ENCODE measurements at regions not wholly inside any gene's neighbourhood (a gene's known extent, or its start where the extent isn't known, plus 50 kb on each side); places are given as distances from the start of the nearest gene placed in this dataset.

GRCh38 chr4:176478076-176478475 is 158.3 kb downstream of the SPCS3 start (continued):
- TF ChIP-seq ZBTB10 (tag by site-specific recombination; IDR thresholded peaks at IDR 0.05) (no peak), FEZF1 (tag by site-specific recombination; IDR thresholded peaks at IDR 0.05) (no peak), ZNF548 (tag by site-specific recombination; IDR thresholded peaks at IDR 0.05) (no peak), ZNF292 (tag by site-specific recombination; IDR thresholded peaks at IDR 0.05; ENCODE audit: borderline replicate concordance, low read depth) (no peak), ZBTB17 (tag by site-specific recombination; IDR thresholded peaks at IDR 0.05) (no peak)

DNA sequence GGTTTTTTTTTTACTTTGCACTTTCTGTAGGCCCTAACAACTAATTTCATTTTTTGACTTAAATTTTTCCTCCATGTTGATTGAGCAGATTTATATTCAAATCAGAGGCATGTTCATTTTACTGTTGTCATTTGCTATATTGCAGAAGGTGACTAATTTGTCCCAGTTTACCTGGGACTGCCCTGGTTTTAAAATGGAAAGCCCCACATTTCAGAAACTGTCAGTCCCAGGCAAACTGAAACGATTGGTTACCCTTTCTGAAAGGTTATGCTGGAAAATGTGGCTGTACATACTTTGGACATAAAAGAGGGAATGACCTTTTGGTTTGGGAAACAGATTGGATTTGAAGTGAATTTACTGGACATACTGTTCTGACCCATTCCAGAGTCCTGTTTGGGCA is 160.0 kb downstream of the SPCS3 start:
- no peaks in the 10 kb centered on the region for H3K9me3 ChIP-seq (ENCODE audit: control insufficient read depth, insufficient read depth, low read depth, low read length)
- H3K27ac ChIP-seq (ENCODE audit: extremely low read depth, low read depth, low read length) = no peak overlapping the region
- H3K4me3 ChIP-seq (ENCODE audit: low read depth, low read length) = no peak overlapping the region
- no peaks in the 10 kb centered on the region for H3K4me1 ChIP-seq (ENCODE audit: control insufficient read depth, insufficient read depth, low read length)
- TF ChIP-seq ZNF580 (tag by site-specific recombination; IDR thresholded peaks at IDR 0.05) (no peak), ZNF701 (tag by site-specific recombination; IDR thresholded peaks at IDR 0.05) (no peak), ZNF521 (tag by site-specific recombination; IDR thresholded peaks at IDR 0.05) (no peak)
- TF ChIP-seq, protein P1, sequence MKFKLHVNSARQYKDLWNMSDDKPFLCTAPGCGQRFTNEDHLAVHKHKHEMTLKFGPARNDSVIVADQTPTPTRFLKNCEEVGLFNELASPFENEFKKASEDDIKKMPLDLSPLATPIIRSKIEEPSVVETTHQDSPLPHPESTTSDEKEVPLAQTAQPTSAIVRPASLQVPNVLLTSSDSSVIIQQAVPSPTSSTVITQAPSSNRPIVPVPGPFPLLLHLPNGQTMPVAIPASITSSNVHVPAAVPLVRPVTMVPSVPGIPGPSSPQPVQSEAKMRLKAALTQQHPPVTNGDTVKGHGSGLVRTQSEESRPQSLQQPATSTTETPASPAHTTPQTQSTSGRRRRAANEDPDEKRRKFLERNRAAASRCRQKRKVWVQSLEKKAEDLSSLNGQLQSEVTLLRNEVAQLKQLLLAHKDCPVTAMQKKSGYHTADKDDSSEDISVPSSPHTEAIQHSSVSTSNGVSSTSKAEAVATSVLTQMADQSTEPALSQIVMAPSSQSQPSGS (tag by site-specific recombination; IDR thresholded peaks at IDR 0.05; ENCODE audit: low read depth) = no peak
- no peaks in the 10 kb centered on the region for H3K36me3 ChIP-seq (ENCODE audit: control insufficient read depth in 2 of 2, insufficient read depth in 1 of 2, low read length in 2 of 2)
- POLR2A ChIA-PET = no interaction called here
- CTCF ChIA-PET = interaction anchor here (0.7 kb wide), 2 partner anchors 463 to 770 kb away, joined by 3 read pairs; no protein-coding TSS in a partner anchor

DNA sequence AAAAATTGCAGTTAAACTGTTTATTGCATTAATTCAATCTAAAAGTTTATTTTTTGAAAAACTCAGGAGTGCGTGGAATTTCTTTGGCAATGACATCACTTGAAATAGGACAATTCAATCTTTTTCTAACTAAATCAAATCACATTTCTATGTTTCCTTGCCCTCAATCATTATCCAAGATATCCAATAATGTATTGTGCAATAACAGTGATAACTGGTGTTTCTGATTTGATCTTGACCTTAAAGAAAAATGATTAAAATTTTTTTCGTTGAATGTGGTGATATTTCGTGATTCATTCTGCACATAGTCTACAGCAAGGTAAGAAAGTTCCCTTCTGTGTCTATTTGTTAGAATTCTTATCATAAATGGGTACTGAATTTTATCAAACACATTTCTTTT is 163.2 kb downstream of the SPCS3 start:
- TF ChIP-seq ZNF239 (tag by site-specific recombination; IDR thresholded peaks at IDR 0.05) = no peak
- TF ChIP-seq KLF8 (tag by site-specific recombination; IDR thresholded peaks at IDR 0.05) = no peak
- no peak for TF ChIP-seq ZNF350 (tag by site-specific recombination; IDR thresholded peaks at IDR 0.05)
- TF ChIP-seq ZNF600 (tag by site-specific recombination; IDR thresholded peaks at IDR 0.05) = no peak
- POLR2A ChIA-PET = no interaction called here
- Histone ChIP-seq H3K4me3 (ENCODE audit: low read depth, low read length) (no peak overlapping the region), H3K27ac (ENCODE audit: extremely low read depth, low read depth, low read length) (no peak overlapping the region), H3K36me3 (ENCODE audit: control insufficient read depth in 2 of 2, insufficient read depth in 1 of 2, low read length in 2 of 2) (no peaks in the 10 kb centered on the region), H3K9me3 (ENCODE audit: control insufficient read depth, insufficient read depth, low read depth, low read length) (no peaks in the 10 kb centered on the region), H3K4me1 (ENCODE audit: control insufficient read depth, insufficient read depth, low read length) (no peaks in the 10 kb centered on the region)
- CTCF ChIA-PET = no interaction called here

- Histone ChIP-seq H3K27ac (ENCODE audit: extremely low read depth, low read depth, low read length) (no peak overlapping the region), H3K4me3 (ENCODE audit: low read depth, low read length) (no peak overlapping the region), H3K36me3 (ENCODE audit: control insufficient read depth in 2 of 2, insufficient read depth in 1 of 2, low read length in 2 of 2) (no peaks in the 10 kb centered on the region), H3K4me1 (ENCODE audit: control insufficient read depth, insufficient read depth, low read length) (no peaks in the 10 kb centered on the region), H3K9me3 (ENCODE audit: control insufficient read depth, insufficient read depth, low read depth, low read length) (no peaks in the 10 kb centered on the region)
- ChIA-PET CTCF (no interaction called here), POLR2A (no interaction called here)
- no peak for TF ChIP-seq ZNF146 (tag by site-specific recombination; IDR thresholded peaks at IDR 0.05)
- no peak for TF ChIP-seq ZNF202 (tag by site-specific recombination; IDR thresholded peaks at IDR 0.05; ENCODE audit: borderline replicate concordance)
- no peak for TF ChIP-seq ZSCAN18 (tag by site-specific recombination; IDR thresholded peaks at IDR 0.05)
- no peak for TF ChIP-seq TRIM28 (IDR thresholded peaks at IDR 0.05; ENCODE audit: borderline replicate concordance, low read length)
- TF ChIP-seq INSM2 (tag by site-specific recombination; IDR thresholded peaks at IDR 0.05) = no peak
- no peak for TF ChIP-seq ZNF76 (tag by site-specific recombination; IDR thresholded peaks at IDR 0.05; ENCODE audit: borderline replicate concordance, low read depth)
- TF ChIP-seq ZBTB20 (tag by site-specific recombination; IDR thresholded peaks at IDR 0.05) = no peak
- TF ChIP-seq, protein P2, sequence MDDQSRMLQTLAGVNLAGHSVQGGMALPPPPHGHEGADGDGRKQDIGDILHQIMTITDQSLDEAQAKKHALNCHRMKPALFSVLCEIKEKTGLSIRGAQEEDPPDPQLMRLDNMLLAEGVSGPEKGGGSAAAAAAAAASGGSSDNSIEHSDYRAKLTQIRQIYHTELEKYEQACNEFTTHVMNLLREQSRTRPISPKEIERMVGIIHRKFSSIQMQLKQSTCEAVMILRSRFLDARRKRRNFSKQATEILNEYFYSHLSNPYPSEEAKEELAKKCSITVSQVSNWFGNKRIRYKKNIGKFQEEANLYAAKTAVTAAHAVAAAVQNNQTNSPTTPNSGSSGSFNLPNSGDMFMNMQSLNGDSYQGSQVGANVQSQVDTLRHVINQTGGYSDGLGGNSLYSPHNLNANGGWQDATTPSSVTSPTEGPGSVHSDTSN (CRISPR knock-in tag; IDR thresholded peaks at IDR 0.05) = no peak
- no peak for TF ChIP-seq ZNF416 (tag by site-specific recombination; IDR thresholded peaks at IDR 0.05)
Measured at GRCh38 chr4:176484301-176484984, 164.7 kb downstream of the SPCS3 start.
